ENCODE measurements at regions not wholly inside any gene's neighbourhood (a gene's known extent, or its start where the extent isn't known, plus 50 kb on each side); places are given as distances from the start of the nearest gene placed in this dataset.

DNA sequence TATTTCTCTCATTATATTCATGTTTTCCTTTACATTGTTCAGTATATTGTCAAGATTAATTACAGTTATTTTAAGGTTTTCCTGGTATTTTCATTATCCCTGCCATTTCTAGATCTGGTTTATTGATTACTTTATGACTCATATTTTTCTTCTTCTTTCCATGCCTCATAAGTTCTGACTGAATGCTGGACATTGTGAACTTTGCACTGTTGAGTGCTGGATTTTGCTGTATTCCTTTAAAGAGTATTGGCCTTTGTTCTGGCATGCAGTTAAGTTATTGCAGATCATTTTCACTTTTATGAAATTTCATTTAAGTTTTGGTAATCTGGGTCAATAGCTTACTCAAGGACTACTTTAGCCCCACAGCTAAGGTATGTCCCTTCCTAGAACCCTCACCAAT is 73.1 kb downstream of the KLF6 start:
- Histone ChIP-seq H3K36me3 (replicated peaks in 1 of 2; ENCODE audit: control insufficient read depth in 1 of 2, insufficient read depth in 2 of 2, low read length in 1 of 2) (no peaks in the 10 kb centered on the region), H3K27me3 (ENCODE audit: insufficient read depth) (no peaks in the 10 kb centered on the region), H3K79me2 (ENCODE audit: insufficient read depth) (no peaks in the 10 kb centered on the region), H3F3A (replicated peaks; ENCODE audit: insufficient read depth) (peaks cover 19% of the 10 kb centered on the region), H3K9me3 (peaks cover 10% of the 10 kb centered on the region; the same call in 1 of the 2 replicates), H3K9ac (no peak overlapping the region), H3K9me2 (no peaks in the 10 kb centered on the region), H3K4me1 (ENCODE audit: control insufficient read depth in 1 of 2, insufficient read depth in 2 of 2, low read depth in 1 of 2, low read length in 1 of 2) (peaks cover 7 to 21% of the 10 kb centered on the region in 2 experiments), H4K20me1 (ENCODE audit: insufficient read depth) (no peaks in the 10 kb centered on the region), H3K4me3 (ENCODE audit: low read depth in 2 of 2, low read length in 1 of 2) (no peak overlapping the region), H2AFZ (ENCODE audit: low read depth) (no peak overlapping the region), H3K27ac (ENCODE audit: low read depth in 2 of 2, low read length in 1 of 2) (no peak overlapping the region), H3K4me2 (no peak overlapping the region)
- no peak for DNase-seq
- ChIA-PET POLR2A (no interaction called here), CTCF (interaction anchor here (0.7 kb wide), 1 partner anchor 981 kb away, joined by 3 read pairs; no protein-coding TSS in a partner anchor)
- TF ChIP-seq EP300 (IDR thresholded peaks at IDR 0.05; ENCODE audit: borderline replicate concordance in 1 of 2, low read depth in 1 of 2, low read length in 1 of 2) (no peak), MEF2A (IDR thresholded peaks at IDR 0.05; ENCODE audit: borderline replicate concordance, low read depth) (no peak), YY1 (IDR thresholded peaks at IDR 0.05; ENCODE audit: low read depth) (no peak), CHD2 (IDR thresholded peaks at IDR 0.05; ENCODE audit: low read length, partially characterized antibody) (no peak), RAD21 (IDR thresholded peaks at IDR 0.05; ENCODE audit: low read length) (no peak), FOXJ3 (CRISPR knock-in tag; IDR thresholded peaks at IDR 0.05) (no peak), RCOR1 (IDR thresholded peaks at IDR 0.05; ENCODE audit: low read length) (no peak), FOXM1 (IDR thresholded peaks at IDR 0.05; ENCODE audit: low read depth) (no peak), TEAD4 (IDR thresholded peaks at IDR 0.05; ENCODE audit: borderline replicate concordance, insufficient read depth) (no peak), RXRA (IDR thresholded peaks at IDR 0.05; ENCODE audit: borderline replicate concordance, low read depth) (no peak), JUND (IDR thresholded peaks at IDR 0.05) (no peak), EZH2phosphoT487 (IDR thresholded peaks at IDR 0.05; ENCODE audit: borderline replicate concordance, low read depth) (no peak)
- TF ChIP-seq, protein P1, sequence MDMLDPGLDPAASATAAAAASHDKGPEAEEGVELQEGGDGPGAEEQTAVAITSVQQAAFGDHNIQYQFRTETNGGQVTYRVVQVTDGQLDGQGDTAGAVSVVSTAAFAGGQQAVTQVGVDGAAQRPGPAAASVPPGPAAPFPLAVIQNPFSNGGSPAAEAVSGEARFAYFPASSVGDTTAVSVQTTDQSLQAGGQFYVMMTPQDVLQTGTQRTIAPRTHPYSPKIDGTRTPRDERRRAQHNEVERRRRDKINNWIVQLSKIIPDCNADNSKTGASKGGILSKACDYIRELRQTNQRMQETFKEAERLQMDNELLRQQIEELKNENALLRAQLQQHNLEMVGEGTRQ (IDR thresholded peaks at IDR 0.05; ENCODE audit: borderline replicate concordance, low read depth, low read length): no peak
- TF ChIP-seq, protein P2, sequence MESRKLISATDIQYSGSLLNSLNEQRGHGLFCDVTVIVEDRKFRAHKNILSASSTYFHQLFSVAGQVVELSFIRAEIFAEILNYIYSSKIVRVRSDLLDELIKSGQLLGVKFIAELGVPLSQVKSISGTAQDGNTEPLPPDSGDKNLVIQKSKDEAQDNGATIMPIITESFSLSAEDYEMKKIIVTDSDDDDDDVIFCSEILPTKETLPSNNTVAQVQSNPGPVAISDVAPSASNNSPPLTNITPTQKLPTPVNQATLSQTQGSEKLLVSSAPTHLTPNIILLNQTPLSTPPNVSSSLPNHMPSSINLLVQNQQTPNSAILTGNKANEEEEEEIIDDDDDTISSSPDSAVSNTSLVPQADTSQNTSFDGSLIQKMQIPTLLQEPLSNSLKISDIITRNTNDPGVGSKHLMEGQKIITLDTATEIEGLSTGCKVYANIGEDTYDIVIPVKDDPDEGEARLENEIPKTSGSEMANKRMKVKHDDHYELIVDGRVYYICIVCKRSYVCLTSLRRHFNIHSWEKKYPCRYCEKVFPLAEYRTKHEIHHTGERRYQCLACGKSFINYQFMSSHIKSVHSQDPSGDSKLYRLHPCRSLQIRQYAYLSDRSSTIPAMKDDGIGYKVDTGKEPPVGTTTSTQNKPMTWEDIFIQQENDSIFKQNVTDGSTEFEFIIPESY (IDR thresholded peaks at IDR 0.05; ENCODE audit: borderline replicate concordance, low read depth): no peak
- TF ChIP-seq, protein P3, sequence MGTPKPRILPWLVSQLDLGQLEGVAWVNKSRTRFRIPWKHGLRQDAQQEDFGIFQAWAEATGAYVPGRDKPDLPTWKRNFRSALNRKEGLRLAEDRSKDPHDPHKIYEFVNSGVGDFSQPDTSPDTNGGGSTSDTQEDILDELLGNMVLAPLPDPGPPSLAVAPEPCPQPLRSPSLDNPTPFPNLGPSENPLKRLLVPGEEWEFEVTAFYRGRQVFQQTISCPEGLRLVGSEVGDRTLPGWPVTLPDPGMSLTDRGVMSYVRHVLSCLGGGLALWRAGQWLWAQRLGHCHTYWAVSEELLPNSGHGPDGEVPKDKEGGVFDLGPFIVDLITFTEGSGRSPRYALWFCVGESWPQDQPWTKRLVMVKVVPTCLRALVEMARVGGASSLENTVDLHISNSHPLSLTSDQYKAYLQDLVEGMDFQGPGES (IDR thresholded peaks at IDR 0.05; ENCODE audit: low read depth, low read length): no peak
- TF ChIP-seq, protein P4, sequence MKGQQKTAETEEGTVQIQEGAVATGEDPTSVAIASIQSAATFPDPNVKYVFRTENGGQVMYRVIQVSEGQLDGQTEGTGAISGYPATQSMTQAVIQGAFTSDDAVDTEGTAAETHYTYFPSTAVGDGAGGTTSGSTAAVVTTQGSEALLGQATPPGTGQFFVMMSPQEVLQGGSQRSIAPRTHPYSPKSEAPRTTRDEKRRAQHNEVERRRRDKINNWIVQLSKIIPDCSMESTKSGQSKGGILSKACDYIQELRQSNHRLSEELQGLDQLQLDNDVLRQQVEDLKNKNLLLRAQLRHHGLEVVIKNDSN (IDR thresholded peaks at IDR 0.05; ENCODE audit: borderline replicate concordance, low read depth): no peak
- TF ChIP-seq, protein P5, sequence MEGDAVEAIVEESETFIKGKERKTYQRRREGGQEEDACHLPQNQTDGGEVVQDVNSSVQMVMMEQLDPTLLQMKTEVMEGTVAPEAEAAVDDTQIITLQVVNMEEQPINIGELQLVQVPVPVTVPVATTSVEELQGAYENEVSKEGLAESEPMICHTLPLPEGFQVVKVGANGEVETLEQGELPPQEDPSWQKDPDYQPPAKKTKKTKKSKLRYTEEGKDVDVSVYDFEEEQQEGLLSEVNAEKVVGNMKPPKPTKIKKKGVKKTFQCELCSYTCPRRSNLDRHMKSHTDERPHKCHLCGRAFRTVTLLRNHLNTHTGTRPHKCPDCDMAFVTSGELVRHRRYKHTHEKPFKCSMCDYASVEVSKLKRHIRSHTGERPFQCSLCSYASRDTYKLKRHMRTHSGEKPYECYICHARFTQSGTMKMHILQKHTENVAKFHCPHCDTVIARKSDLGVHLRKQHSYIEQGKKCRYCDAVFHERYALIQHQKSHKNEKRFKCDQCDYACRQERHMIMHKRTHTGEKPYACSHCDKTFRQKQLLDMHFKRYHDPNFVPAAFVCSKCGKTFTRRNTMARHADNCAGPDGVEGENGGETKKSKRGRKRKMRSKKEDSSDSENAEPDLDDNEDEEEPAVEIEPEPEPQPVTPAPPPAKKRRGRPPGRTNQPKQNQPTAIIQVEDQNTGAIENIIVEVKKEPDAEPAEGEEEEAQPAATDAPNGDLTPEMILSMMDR (IDR thresholded peaks at IDR 0.05): no peak

All from SK-N-SH (cell line).